H1 (cell line): ENCODE measurements at regions not wholly inside any gene's neighbourhood (a gene's known extent, or its start where the extent isn't known, plus 50 kb on each side); places are given as distances from the start of the nearest gene placed in this dataset.
A peak's percentile ranks its signal among the peaks of the same experiment; 100 is the strongest.

Experiments used
- CTCF ChIA-PET: fragments of 300-600 bp; sonication (Branson Sonifier 250); formaldehyde crosslinking; loops from one replicate; lab custom pipeline; 2021; ENCODE audit not compliant: partially characterized antibody; lab: Charles Lee
- POLR2A ChIA-PET: fragments of 300-600 bp; sonication (Branson Sonifier 250); formaldehyde crosslinking; loops from one replicate; lab custom pipeline; 2021; ENCODE audit warnings: inconsistent platforms; ENCODE audit not compliant: partially characterized antibody; lab: Charles Lee
- DNase-seq, 2 experiments: peaks; one replicate each; pipeline versions ENCODE4 v3.0.0 to v3.0.0-alpha.2; 2010 to 2022; ENCODE audit warnings: low spot score in 2 of 2, low read depth in 1 of 2, mixed read lengths in 1 of 2
- FAIRE-seq: peaks from 2 replicates; lab custom pipeline; 2011; peaks lifted over from hg19 to GRCh38; lab: Jason Lieb, UNC
- H2AFZ ChIP-seq: 2 replicates; pipeline ENCODE4 v1.8.1; 2012; ENCODE audit warnings: low read length, inconsistent platforms
- H2AK5ac ChIP-seq: 2 replicates; pipeline ENCODE4 v1.6.1; 2013; ENCODE audit warnings: low read depth, low read length
- H2BK120ac ChIP-seq: replicated peaks from 2 replicates; pipeline ENCODE3; 2013; ENCODE audit warnings: low read depth, low read length, inconsistent platforms
- H2BK12ac ChIP-seq: 2 replicates; pipeline ENCODE4 v1.6.1; 2013; ENCODE audit warnings: low read depth, low read length
- H2BK15ac ChIP-seq: 2 replicates; pipeline ENCODE4 v1.6.1; 2013; ENCODE audit warnings: low read length
- H2BK20ac ChIP-seq: 2 replicates; pipeline ENCODE4 v1.6.1; 2013; ENCODE audit warnings: low read length
- H2BK5ac ChIP-seq: 2 replicates; pipeline ENCODE4 v1.6.1; 2013; ENCODE audit warnings: low read depth, low read length
- H3K14ac ChIP-seq: 2 replicates; pipeline ENCODE4 v1.6.1; 2013; ENCODE audit warnings: inconsistent platforms; ENCODE audit not compliant: insufficient read length
- H3K18ac ChIP-seq: 2 replicates; pipeline ENCODE4 v1.6.1; 2013; ENCODE audit warnings: low read length; ENCODE audit errors: extremely low read depth
- H3K23ac ChIP-seq: 2 replicates; pipeline ENCODE4 v1.6.1; 2013; ENCODE audit warnings: inconsistent platforms; ENCODE audit not compliant: insufficient read length
- H3K23me2 ChIP-seq: 2 replicates; pipeline ENCODE4 v1.6.1; 2013; ENCODE audit warnings: low read depth, low read length
- H3K27ac ChIP-seq: 2 replicates; pipeline ENCODE4 v1.6.1; 2011; ENCODE audit warnings: low read depth, low read length, inconsistent platforms
- H3K27me3 ChIP-seq, 4 experiments: replicated peaks in 1 of 4; 1 replicate in 1 of 4; 2 replicates in 3 of 4; pipeline versions ENCODE4 v1.6.1 to v1.8.1; 2011 to 2013; ENCODE audit warnings: low read length in 3 of 4, mild to moderate bottlenecking in 3 of 4, inconsistent platforms in 2 of 4, mixed read lengths in 2 of 4, moderate library complexity in 1 of 4; ENCODE audit not compliant: control insufficient read depth in 3 of 4, insufficient read depth in 3 of 4; ENCODE audit errors: extremely low read depth in 1 of 4
- H3K36me3 ChIP-seq, 4 experiments: 2 replicates each; pipeline versions ENCODE4 v1.6.1 to v1.8.1; 2011 to 2013; ENCODE audit warnings: mild to moderate bottlenecking in 4 of 4, low read length in 3 of 4, moderate library complexity in 2 of 4, control low read depth in 1 of 4, inconsistent platforms in 1 of 4; ENCODE audit not compliant: insufficient read depth in 4 of 4, control insufficient read depth in 2 of 4
- H3K4ac ChIP-seq: replicated peaks from 2 replicates; pipeline ENCODE3; 2013; ENCODE audit warnings: low read length, low read depth, mixed read lengths, inconsistent platforms; ENCODE audit not compliant: insufficient read length
- H3K4me1 ChIP-seq, 4 experiments: replicated peaks in 1 of 4; 1 replicate in 1 of 4; 2 replicates in 3 of 4; pipeline versions ENCODE4 v1.6.1 to v1.8.1; 2011 to 2013; ENCODE audit warnings: low read length in 3 of 4, inconsistent platforms in 2 of 4, mixed read lengths in 1 of 4; ENCODE audit not compliant: insufficient read depth in 4 of 4, control insufficient read depth in 3 of 4
- H3K4me2 ChIP-seq, 2 experiments: 2 replicates each; pipeline versions ENCODE4 v1.6.1 to v1.8.1; 2011 to 2013; ENCODE audit warnings: low read depth in 2 of 2, low read length in 2 of 2, control low read depth in 1 of 2, inconsistent platforms in 1 of 2, mild to moderate bottlenecking in 1 of 2; ENCODE audit not compliant: insufficient read depth in 1 of 2
- H3K4me3 ChIP-seq, 4 experiments: fragments of 200-600, 300-600 bp in 1 of 4; sonication (generic), shearing (Covaris generic), sonication (Bioruptor Twin) in 1 of 4; 2 replicates each; pipeline versions ENCODE4 v1.5.1 to v1.8.1; 2011 to 2016; ENCODE audit warnings: low read length in 4 of 4, low read depth in 3 of 4, control low read depth in 2 of 4, inconsistent platforms in 2 of 4, mild to moderate bottlenecking in 2 of 4, mixed read lengths in 1 of 4, moderate library complexity in 1 of 4; ENCODE audit not compliant: insufficient read depth in 2 of 4; ENCODE audit errors: extremely low read depth in 1 of 4
- H3K56ac ChIP-seq: replicated peaks from 2 replicates; pipeline ENCODE3; 2013; ENCODE audit warnings: low read depth, mild to moderate bottlenecking, mixed read lengths, low read length, inconsistent platforms; ENCODE audit not compliant: insufficient read length
- H3K79me1 ChIP-seq: 2 replicates; pipeline ENCODE4 v1.6.1; 2013; ENCODE audit warnings: low read depth, low read length, control low read depth
- H3K79me2 ChIP-seq, 2 experiments: 2 replicates each; pipeline versions ENCODE4 v1.6.1 to v1.8.1; 2012 to 2013; ENCODE audit warnings: low read length in 2 of 2, mild to moderate bottlenecking in 2 of 2, inconsistent platforms in 1 of 2; ENCODE audit not compliant: insufficient read depth in 2 of 2, control insufficient read depth in 1 of 2
- H3K9ac ChIP-seq, 4 experiments: replicated peaks in 1 of 4; 1 replicate in 1 of 4; 2 replicates in 3 of 4; pipeline versions ENCODE4 v1.6.1 to v1.8.1; 2011 to 2013; ENCODE audit warnings: low read depth in 3 of 4, low read length in 3 of 4, control low read depth in 2 of 4, mild to moderate bottlenecking in 2 of 4, moderate library complexity in 2 of 4, inconsistent platforms in 1 of 4; ENCODE audit errors: extremely low read depth in 1 of 4
- H3K9me3 ChIP-seq, 2 experiments: 2 replicates each; pipeline versions ENCODE4 v1.6.1 to v1.8.1; 2012 to 2013; ENCODE audit warnings: mild to moderate bottlenecking in 2 of 2, moderate library complexity in 2 of 2, control low read depth in 1 of 2, inconsistent platforms in 1 of 2, low read depth in 1 of 2, low read length in 1 of 2, mixed read lengths in 1 of 2; ENCODE audit not compliant: insufficient read depth in 2 of 2
- H4K20me1 ChIP-seq, 2 experiments: replicated peaks in 1 of 2; 2 replicates each; pipeline versions ENCODE3 to v1.8.1; 2011 to 2013; ENCODE audit warnings: inconsistent platforms in 2 of 2, low read length in 2 of 2, mild to moderate bottlenecking in 1 of 2; ENCODE audit not compliant: insufficient read depth in 2 of 2, control insufficient read depth in 1 of 2
- H4K5ac ChIP-seq: 2 replicates; pipeline ENCODE4 v1.6.1; 2013; ENCODE audit warnings: low read length, low read depth, mixed read lengths, inconsistent platforms; ENCODE audit not compliant: insufficient read length
- H4K8ac ChIP-seq: 2 replicates; pipeline ENCODE4 v1.8.0; 2013; ENCODE audit warnings: mild to moderate bottlenecking, moderate library complexity, low read length, inconsistent platforms; ENCODE audit not compliant: insufficient read depth; ENCODE audit errors: extremely low read depth
- H4K91ac ChIP-seq: replicated peaks from 2 replicates; pipeline ENCODE3; 2013; ENCODE audit warnings: low read length, mixed read lengths, inconsistent platforms; ENCODE audit not compliant: insufficient read length
- ATF3 ChIP-seq: IDR thresholded peaks from 2 replicates; pipeline ENCODE4 v1.6.1; 2011; ENCODE audit warnings: low read depth, mild to moderate bottlenecking, low read length; ENCODE audit not compliant: insufficient read depth
- CBX8 ChIP-seq: fragments of 300-800, 300-1000 bp; sonication (generic); IDR thresholded peaks from 2 replicates; pipeline ENCODE4 v1.7.1; 2016; ENCODE audit warnings: low read depth, low read length, borderline replicate concordance
- CEBPB ChIP-seq: IDR thresholded peaks from 2 replicates; pipeline ENCODE4 v1.6.1; 2012; ENCODE audit warnings: low read depth, low read length
- E2F6 ChIP-seq: IDR thresholded peaks from 2 replicates; pipeline ENCODE4 v1.6.1; 2012; ENCODE audit warnings: inconsistent platforms
- GABPA ChIP-seq: IDR thresholded peaks from 2 replicates; pipeline ENCODE4 v1.6.1; 2011; ENCODE audit warnings: mild to moderate bottlenecking, low read length, moderate library complexity, borderline replicate concordance; ENCODE audit not compliant: insufficient read depth
- MAX ChIP-seq: IDR thresholded peaks from 2 replicates; pipeline ENCODE4 v1.6.1; 2012; ENCODE audit warnings: inconsistent platforms
- RAD21 ChIP-seq, 2 experiments: IDR thresholded peaks in 1 of 2; conservative IDR thresholded peaks in 1 of 2; 2 replicates each; pipeline ENCODE4 v1.6.1; 2011; ENCODE audit warnings: low read depth in 2 of 2, low read length in 2 of 2, improper control_type of control experiment in 1 of 2, inconsistent platforms in 1 of 2, mild to moderate bottlenecking in 1 of 2, moderate library complexity in 1 of 2
- SIN3A ChIP-seq, 2 experiments: IDR thresholded peaks in 1 of 2; conservative IDR thresholded peaks in 1 of 2; 2 replicates each; pipeline ENCODE4 v1.6.1; 2011 to 2012; ENCODE audit warnings: low read length in 2 of 2, improper control_type of control experiment in 1 of 2, low read depth in 1 of 2, mild to moderate bottlenecking in 1 of 2
- TAF1 ChIP-seq: IDR thresholded peaks from 2 replicates; pipeline ENCODE4 v1.6.1; 2011; ENCODE audit warnings: mild to moderate bottlenecking, low read depth, low read length
- ZNF274 ChIP-seq: IDR thresholded peaks from 2 replicates; pipeline ENCODE4 v1.7.0; 2012; ENCODE audit warnings: low read length, borderline replicate concordance; ENCODE audit errors: extremely low read depth
- WGBS, 2 experiments: shearing (Covaris generic) in 1 of 2; methylation state at CpG; one replicate each; pipeline versions ENCODE4 v1.1.6 to v1.1.7; 2013 to 2015; ENCODE audit warnings: low lambda C conversion rate in 2 of 2, mixed read lengths in 2 of 2, inconsistent platforms in 1 of 2, low coverage in 1 of 2, missing lambda C conversion rate in 1 of 2; ENCODE audit not compliant: insufficient replicate concordance in 2 of 2, insufficient coverage in 1 of 2, insufficient read length in 1 of 2; ENCODE audit errors: extremely low coverage in 1 of 2, missing lambda C conversion rate in 1 of 2; 5-methylcytosine and 5-hydroxymethylcytosine counted together

- DNase-seq = peak; percentile 31 to 66
- TF ChIP-seq MAX (peak; percentile 85), SIN3A (conservative IDR thresholded peaks at IDR 0.05 in 1 of 2, IDR thresholded peaks at IDR 0.05 in 1 of 2; ENCODE audit: low read depth in 1 of 2, low read length in 2 of 2) (0 out of 4 replicates have a peak, but pooled peaks of 1 of the 2 experiments have one; percentile 33), ZNF274 (no peak), ATF3 (no peak), E2F6 (peak; percentile 71), CEBPB (no peak), RAD21 (IDR thresholded peaks at IDR 0.05 in 1 of 2, conservative IDR thresholded peaks at IDR 0.05 in 1 of 2; ENCODE audit: low read depth in 2 of 2, low read length in 2 of 2) (peak; percentile 79 to 90), TAF1 (no peak), CBX8 (no peak), GABPA (no peak)
These were observed 173.4 kb downstream of the MRPL14 start for GRCh38 chr6:43953794-43954310.

More at GRCh38 chr6:43953794-43954310, 173.4 kb downstream of the MRPL14 start:
- ChIA-PET CTCF (interaction anchor here (0.5 to 13.3 kb wide), 66 partner anchors 14 to 1344 kb away, joined by 3 to 142 read pairs (median 4); partner anchors contain the start of gene VEGFA), POLR2A (interaction anchor here (1.0 to 2.2 kb wide), 10 partner anchors 13 to 342 kb away, joined by 3 to 10 read pairs (median 4); partner anchors contain the start of gene VEGFA)
- no peaks in the 10 kb centered on the region for H3K23me2 ChIP-seq
- H3K4me2 ChIP-seq = no peak overlapping the region
- no peaks in the 10 kb centered on the region for H3K36me3 ChIP-seq
- no peak overlapping the region; the same call in 1 of the 2 replicates for H2BK12ac ChIP-seq
- no peak overlapping the region for H2BK15ac ChIP-seq
- H3K79me2 ChIP-seq = no peaks in the 10 kb centered on the region
- no peaks in the 10 kb centered on the region for H3K27me3 ChIP-seq
- H4K8ac ChIP-seq = no peak overlapping the region
- no peak overlapping the region for H2BK5ac ChIP-seq
- no peak overlapping the region for H3K4me3 ChIP-seq
- no peak overlapping the region for H3K9ac ChIP-seq
- no peak overlapping the region for H3K14ac ChIP-seq
- no peak overlapping the region for H2BK20ac ChIP-seq
- no peak overlapping the region for H4K5ac ChIP-seq
- no peak overlapping the region for H4K91ac ChIP-seq
- peak overlapping the region; percentile 51; the same call in 1 of the 2 replicates for H3K18ac ChIP-seq
- 67% methylated on average over 8 of the region's 8 CpGs; no CpG with 5 or more reads in 1 of the 2 experiments for WGBS, 2 experiments
- no peak overlapping the region for H3K56ac ChIP-seq
- no peak overlapping the region for H3K4ac ChIP-seq
- no peak overlapping the region for H3K23ac ChIP-seq
- no peak overlapping the region for H2BK120ac ChIP-seq
- H2AFZ ChIP-seq = no peak overlapping the region
- H3K4me1 ChIP-seq = peaks cover 0 to 5% (median 1%) of the 10 kb centered on the region in 4 experiments; a peak in 3 of 7 replicates
- no peaks in the 10 kb centered on the region for H3K79me1 ChIP-seq
- no peak for FAIRE-seq
- no peak overlapping the region for H3K27ac ChIP-seq
- H3K9me3 ChIP-seq = no peaks in the 10 kb centered on the region
- H2AK5ac ChIP-seq = no peak overlapping the region
- no peaks in the 10 kb centered on the region for H4K20me1 ChIP-seq
